ENCODE measurements at regions not wholly inside any gene's neighbourhood (a gene's known extent, or its start where the extent isn't known, plus 50 kb on each side); places are given as distances from the start of the nearest gene placed in this dataset.

- TF ChIP-seq CTCF (IDR thresholded peaks at IDR 0.05) (no peak), EZH2phosphoT487 (IDR thresholded peaks at IDR 0.05; ENCODE audit: borderline replicate concordance, low read depth) (no peak), RXRA (IDR thresholded peaks at IDR 0.05; ENCODE audit: borderline replicate concordance, low read depth) (no peak), YY1 (IDR thresholded peaks at IDR 0.05; ENCODE audit: low read depth) (no peak), POLR2AphosphoS5 (IDR thresholded peaks at IDR 0.05; ENCODE audit: low read depth, low read length) (no peak), RAD21 (IDR thresholded peaks at IDR 0.05; ENCODE audit: low read length) (no peak), FOXM1 (IDR thresholded peaks at IDR 0.05; ENCODE audit: low read depth) (no peak), USF1 (IDR thresholded peaks at IDR 0.05; ENCODE audit: borderline replicate concordance, low read depth) (no peak), REST (IDR thresholded peaks at IDR 0.05; ENCODE audit: low read depth, low read length) (no peak)
Observed at GRCh38 chr16:13594823-13595222, 325.1 kb upstream of the ERCC4 start.

Measured in SK-N-SH (cell line).